PC-3 (cell line): ENCODE measurements at regions not wholly inside any gene's neighbourhood (a gene's known extent, or its start where the extent isn't known, plus 50 kb on each side); places are given as distances from the start of the nearest gene placed in this dataset.

ENCODE experiments used
- ATAC-seq: fragments of 200-7000 bp; cut with Tn5 transposase; 2 replicates; pipeline ENCODE4 v1.9.1; 2020; ENCODE audit warnings: mild to moderate bottlenecking, moderate library complexity
- BruUV-seq: library from RNA; stranded (reverse); fragments of 400-500 nt; replicated peaks from 2 replicates; lab custom pipeline; 2021; lab: Mats Ljungman, UMichigan
- CTCF ChIA-PET: fragments of 300-600 bp; sonication (Branson Sonifier 250); formaldehyde crosslinking; loops from one replicate; lab custom pipeline; 2022; ENCODE audit warnings: antibody characterized with exemption; lab: Charles Lee
- POLR2A ChIA-PET: fragments of 300-600 bp; sonication (Branson Sonifier 250); formaldehyde crosslinking; loops from one replicate; lab custom pipeline; 2022; ENCODE audit warnings: antibody characterized with exemption; ENCODE audit not compliant: unreplicated experiment; lab: Charles Lee
- DNase-seq: peaks from one replicate; pipeline ENCODE4 v3.0.0-alpha.2; 2015
- H2AFZ ChIP-seq: fragments of 300-600 bp; sonication (generic); 2 replicates; pipeline ENCODE4 v1.6.0; 2016; ENCODE audit warnings: antibody characterized with exemption, low read length
- H3F3A ChIP-seq: fragments of 300-600 bp; sonication (generic); one replicate; pipeline ENCODE4 v1.6.0; 2017; ENCODE audit warnings: antibody characterized with exemption, low read length, control low read depth, mild to moderate bottlenecking; ENCODE audit not compliant: unreplicated experiment
- H3K27ac ChIP-seq: fragments of 300-600 bp; sonication (generic); 2 replicates; pipeline ENCODE4 v1.5.1; 2016; ENCODE audit warnings: mild to moderate bottlenecking, low read length
- H3K27me3 ChIP-seq: fragments of 300-600 bp; sonication (generic); 2 replicates; pipeline ENCODE4 v1.6.1; 2016; ENCODE audit warnings: low read length, mixed read lengths
- H3K36me3 ChIP-seq: fragments of 300-600 bp; sonication (generic); 2 replicates; pipeline ENCODE4 v1.6.1; 2016; ENCODE audit warnings: low read depth, mixed run types, low read length, mixed read lengths
- H3K4me1 ChIP-seq: fragments of 300-600 bp; sonication (generic); 2 replicates; pipeline ENCODE4 v1.5.1; 2016; ENCODE audit warnings: low read length; ENCODE audit not compliant: insufficient read depth
- H3K4me2 ChIP-seq: fragments of 300-600 bp; sonication (generic); 2 replicates; pipeline ENCODE4 v1.6.0; 2016; ENCODE audit warnings: low read length
- H3K4me3 ChIP-seq: fragments of 300-600 bp; sonication (generic); 2 replicates; pipeline ENCODE4 v1.5.1; 2016; ENCODE audit warnings: mild to moderate bottlenecking, low read length, mixed read lengths
- H3K79me2 ChIP-seq: fragments of 300-600 bp; sonication (generic); 2 replicates; pipeline ENCODE4 v1.6.1; 2017; ENCODE audit warnings: low read length, mixed read lengths
- H3K9ac ChIP-seq: fragments of 300-600 bp; sonication (generic); 2 replicates; pipeline ENCODE4 v1.6.0; 2016; ENCODE audit warnings: mild to moderate bottlenecking, low read length
- H3K9me2 ChIP-seq: fragments of 300-600 bp; sonication (generic); replicated peaks from 2 replicates; pipeline ENCODE4 v1.6.1; 2016; ENCODE audit warnings: mixed run types, low read length, mixed read lengths
- H3K9me3 ChIP-seq: fragments of 300-600 bp; sonication (generic); 2 replicates; pipeline ENCODE4 v1.6.1; 2016; ENCODE audit warnings: low read length, mixed read lengths
- H4K20me1 ChIP-seq: fragments of 300-600 bp; sonication (generic); 2 replicates; pipeline ENCODE4 v1.6.1; 2016; ENCODE audit warnings: low read length, mixed read lengths
- EZH2 ChIP-seq: fragments of 300-600 bp; sonication (generic); IDR thresholded peaks from one replicate; pipeline ENCODE4 v1.6.1; 2017; ENCODE audit warnings: antibody characterized with exemption, mild to moderate bottlenecking, low read length; ENCODE audit not compliant: unreplicated experiment
- EZH2phosphoT487 ChIP-seq: fragments of 300-600 bp; sonication (generic); IDR thresholded peaks from 2 replicates; pipeline ENCODE4 v1.6.1; 2018; ENCODE audit warnings: mild to moderate bottlenecking, antibody characterized with exemption, low read length, borderline replicate concordance
- intact Hi-C: fragments of 100-400 bp; cut with micrococcal nuclease; formaldehyde crosslinking; loops from 2 replicates; pipeline ENCODE4 v1.9.0; 2023
- TF ChIP-seq, protein P1 (sequence below): fragments of 300-600 bp; sonication (generic); conservative IDR thresholded peaks from 2 replicates; pipeline ENCODE4 v1.5.1; 2017; ENCODE audit warnings: antibody characterized with exemption, low read depth, mild to moderate bottlenecking, low read length

DNA sequence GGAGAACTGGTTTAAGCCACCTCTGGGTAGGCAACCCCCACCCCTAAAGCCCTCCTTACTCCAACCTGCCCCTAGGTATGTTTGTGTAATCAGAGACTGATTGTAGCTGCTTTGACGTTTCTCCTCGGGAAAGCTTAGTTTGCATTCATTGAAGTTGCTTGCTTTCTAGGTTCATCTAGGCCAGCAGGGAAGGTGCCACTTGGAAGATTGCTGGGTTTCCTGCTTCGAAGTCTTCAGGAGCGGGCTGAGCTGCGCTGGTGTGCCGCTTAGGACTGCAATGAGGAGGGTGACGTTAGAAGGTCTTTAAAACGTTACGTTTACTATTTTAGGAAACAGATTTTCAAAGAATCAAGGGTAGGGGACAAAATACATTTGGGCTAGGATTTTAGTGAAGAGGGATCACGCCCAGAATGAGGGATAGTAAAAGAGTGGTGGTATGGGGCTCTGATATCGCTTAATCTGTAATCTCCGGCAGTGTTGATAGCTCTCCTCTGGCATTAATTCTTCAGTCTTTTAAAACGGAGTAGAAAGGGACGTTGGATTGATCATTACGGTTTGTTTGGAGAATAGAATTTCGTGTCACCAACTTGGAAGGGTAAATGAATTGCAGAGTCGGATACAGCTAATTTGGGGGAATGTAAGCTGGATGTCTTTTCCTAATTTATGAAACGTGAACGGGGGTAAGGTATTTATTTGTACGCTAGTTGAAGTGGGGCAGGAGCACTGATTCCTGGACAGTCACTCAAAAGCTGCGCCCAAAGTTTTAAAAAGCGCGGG, 92.6 kb upstream of the PRDM1 start:
- Histone ChIP-seq H3K4me2 (no peak overlapping the region), H4K20me1 (no peaks in the 10 kb centered on the region), H3K9me3 (no peaks in the 10 kb centered on the region), H3K4me3 (no peak overlapping the region), H3K79me2 (no peaks in the 10 kb centered on the region), H3K36me3 (no peaks in the 10 kb centered on the region), H2AFZ (0 out of 2 replicates have a peak overlapping the region, but pooled peaks have one; percentile 100), H3K27ac (no peak overlapping the region), H3F3A (no peaks in the 10 kb centered on the region), H3K4me1 (0 out of 2 replicates have a peak, but pooled peaks cover 14% of the 10 kb centered on the region), H3K9me2 (no peaks in the 10 kb centered on the region), H3K9ac (no peak overlapping the region), H3K27me3 (no peaks in the 10 kb centered on the region)
- ChIA-PET CTCF (no interaction called here), POLR2A (no interaction called here)
- no TSS peak for BruUV-seq
- no peak for DNase-seq
- TF ChIP-seq, protein P1, sequence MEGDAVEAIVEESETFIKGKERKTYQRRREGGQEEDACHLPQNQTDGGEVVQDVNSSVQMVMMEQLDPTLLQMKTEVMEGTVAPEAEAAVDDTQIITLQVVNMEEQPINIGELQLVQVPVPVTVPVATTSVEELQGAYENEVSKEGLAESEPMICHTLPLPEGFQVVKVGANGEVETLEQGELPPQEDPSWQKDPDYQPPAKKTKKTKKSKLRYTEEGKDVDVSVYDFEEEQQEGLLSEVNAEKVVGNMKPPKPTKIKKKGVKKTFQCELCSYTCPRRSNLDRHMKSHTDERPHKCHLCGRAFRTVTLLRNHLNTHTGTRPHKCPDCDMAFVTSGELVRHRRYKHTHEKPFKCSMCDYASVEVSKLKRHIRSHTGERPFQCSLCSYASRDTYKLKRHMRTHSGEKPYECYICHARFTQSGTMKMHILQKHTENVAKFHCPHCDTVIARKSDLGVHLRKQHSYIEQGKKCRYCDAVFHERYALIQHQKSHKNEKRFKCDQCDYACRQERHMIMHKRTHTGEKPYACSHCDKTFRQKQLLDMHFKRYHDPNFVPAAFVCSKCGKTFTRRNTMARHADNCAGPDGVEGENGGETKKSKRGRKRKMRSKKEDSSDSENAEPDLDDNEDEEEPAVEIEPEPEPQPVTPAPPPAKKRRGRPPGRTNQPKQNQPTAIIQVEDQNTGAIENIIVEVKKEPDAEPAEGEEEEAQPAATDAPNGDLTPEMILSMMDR: no peak
- TF ChIP-seq EZH2: no peak
- TF ChIP-seq EZH2phosphoT487: no peak
- intact Hi-C loops: loop anchor here (5.0 kb wide), 1 partner anchor 94 kb away; the partner anchor contains the start of gene PRDM1
- ATAC-seq: no peak

DNA sequence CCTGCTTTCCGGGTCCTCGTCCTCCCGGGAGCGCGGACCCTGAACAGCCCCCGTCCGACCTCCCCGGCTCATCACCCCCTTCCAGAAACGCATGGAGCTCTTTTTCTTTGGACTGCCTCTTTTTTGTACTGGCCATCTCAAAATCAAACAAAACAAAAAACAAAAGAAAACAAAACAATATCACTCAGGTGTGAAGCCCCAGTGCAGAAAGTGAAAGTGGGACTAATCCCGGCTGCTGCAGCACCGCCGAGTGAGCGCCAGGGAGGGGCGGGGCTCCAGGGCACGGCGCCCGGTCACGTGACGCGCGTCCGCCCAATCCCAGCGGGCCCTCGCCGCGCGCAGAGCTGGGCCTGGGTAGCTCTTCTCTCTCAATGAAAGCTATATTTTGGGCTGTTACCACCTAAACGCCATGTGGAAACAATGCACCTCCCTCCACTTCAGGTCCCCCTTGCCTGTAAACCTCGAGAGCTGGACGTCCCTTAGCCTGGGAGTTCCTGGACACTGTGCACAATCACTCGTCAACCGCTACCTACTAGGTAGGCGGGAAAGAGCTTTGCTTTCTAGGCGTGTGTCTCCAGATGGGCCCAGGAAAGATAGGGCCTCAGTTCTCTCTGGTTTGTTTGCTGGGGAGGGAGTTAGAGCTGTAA, 93.7 kb upstream of the PRDM1 start:
- H3F3A ChIP-seq: no peaks in the 10 kb centered on the region
- H3K4me3 ChIP-seq: peak overlapping the region; percentile 85
- DNase-seq (peak; percentile 72), ATAC-seq (peak; percentile 93)
- TF ChIP-seq EZH2phosphoT487 (no peak), EZH2 (no peak)
- TF ChIP-seq, protein P1: no peak
- H3K9me2 ChIP-seq: no peaks in the 10 kb centered on the region
- peak overlapping the region; percentile 66 for H3K9ac ChIP-seq
- H3K4me2 ChIP-seq: peak overlapping the region; percentile 88
- H4K20me1 ChIP-seq: no peaks in the 10 kb centered on the region
- no peaks in the 10 kb centered on the region for H3K79me2 ChIP-seq
- no peaks in the 10 kb centered on the region for H3K36me3 ChIP-seq
- no TSS peak for BruUV-seq
- peak overlapping the region; percentile 100 for H2AFZ ChIP-seq
- ChIA-PET CTCF (interaction anchor here (0.5 kb wide), 1 partner anchor 561 kb away, joined by 3 read pairs; no protein-coding TSS in a partner anchor), POLR2A (interaction anchor here (0.6 kb wide), 1 partner anchor 18 kb away, joined by 3 read pairs; no protein-coding TSS in a partner anchor)
- H3K4me1 ChIP-seq: 0 out of 2 replicates have a peak, but pooled peaks cover 14% of the 10 kb centered on the region
- intact Hi-C loops: loop anchor here (5.0 kb wide), 1 partner anchor 95 kb away; the partner anchor contains the start of gene PRDM1
- no peaks in the 10 kb centered on the region for H3K9me3 ChIP-seq
- H3K27ac ChIP-seq: no peak overlapping the region
- H3K27me3 ChIP-seq: no peaks in the 10 kb centered on the region
